ENCODE measurements at regions not wholly inside any gene's neighbourhood (a gene's known extent, or its start where the extent isn't known, plus 50 kb on each side); places are given as distances from the start of the nearest gene placed in this dataset.
"Not testable (repeated sequence)": the region's sequence is repeated elsewhere in the genome, so short reads cannot be mapped to it uniquely, and the experiment has no call there.

DNA sequence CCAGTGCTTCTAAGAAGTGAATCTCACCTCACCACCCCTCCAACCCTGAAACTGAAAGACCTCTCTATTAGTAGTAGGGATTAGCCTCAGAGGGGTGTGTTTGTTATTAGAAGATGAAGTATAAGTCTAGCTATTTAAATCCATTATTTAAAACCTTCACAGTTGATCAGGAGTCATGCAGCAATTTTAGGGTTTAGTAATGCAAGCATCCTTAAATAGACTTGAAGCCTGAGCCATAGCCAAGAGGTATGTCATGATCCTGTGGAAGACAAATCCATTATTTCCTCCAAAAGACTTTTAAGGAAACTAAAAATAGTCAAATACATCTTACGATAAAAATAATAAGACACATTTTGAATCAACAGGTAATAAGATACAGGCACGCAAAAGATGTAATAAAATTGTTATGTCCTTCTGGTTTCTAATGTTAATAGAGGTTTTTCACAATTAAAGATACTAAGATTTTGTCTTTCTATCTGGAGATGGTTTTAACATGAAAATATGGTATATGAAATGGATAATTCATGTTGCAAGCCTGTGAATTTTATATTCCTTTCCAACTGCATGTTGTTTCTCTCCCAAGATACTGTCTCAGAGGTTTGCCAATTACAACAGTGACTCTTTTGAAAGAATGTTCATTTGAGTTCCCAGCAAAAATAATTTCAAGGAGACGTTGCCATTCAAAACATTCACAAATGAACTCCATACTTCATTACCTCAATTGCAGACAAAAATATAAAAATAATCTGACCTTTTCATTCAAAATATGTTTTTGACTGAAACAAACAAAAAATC is 68.0 kb downstream of the LUZP4 start:
- no peak for DNase-seq

DNA sequence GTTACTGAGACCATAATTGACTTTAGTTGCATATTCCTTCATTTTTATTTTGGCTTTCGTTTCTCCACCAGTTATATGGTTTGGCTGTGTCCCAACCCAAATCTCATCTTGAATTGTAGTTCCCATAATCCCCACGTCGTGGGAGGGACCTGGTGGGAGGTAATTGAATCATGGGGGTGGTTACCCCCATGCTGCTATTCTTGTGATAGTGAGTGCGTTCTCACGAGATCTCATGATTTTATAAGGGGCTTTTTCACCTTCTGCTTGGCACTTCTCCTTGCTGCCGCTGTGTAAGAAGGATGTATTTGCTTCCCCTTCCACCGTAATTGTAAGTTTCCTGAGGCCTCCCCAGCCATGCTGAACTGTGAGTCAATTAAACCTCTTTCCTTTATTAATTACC is 70.0 kb downstream of the LUZP4 start:
- DNase-seq: not testable (repeated sequence)

DNA sequence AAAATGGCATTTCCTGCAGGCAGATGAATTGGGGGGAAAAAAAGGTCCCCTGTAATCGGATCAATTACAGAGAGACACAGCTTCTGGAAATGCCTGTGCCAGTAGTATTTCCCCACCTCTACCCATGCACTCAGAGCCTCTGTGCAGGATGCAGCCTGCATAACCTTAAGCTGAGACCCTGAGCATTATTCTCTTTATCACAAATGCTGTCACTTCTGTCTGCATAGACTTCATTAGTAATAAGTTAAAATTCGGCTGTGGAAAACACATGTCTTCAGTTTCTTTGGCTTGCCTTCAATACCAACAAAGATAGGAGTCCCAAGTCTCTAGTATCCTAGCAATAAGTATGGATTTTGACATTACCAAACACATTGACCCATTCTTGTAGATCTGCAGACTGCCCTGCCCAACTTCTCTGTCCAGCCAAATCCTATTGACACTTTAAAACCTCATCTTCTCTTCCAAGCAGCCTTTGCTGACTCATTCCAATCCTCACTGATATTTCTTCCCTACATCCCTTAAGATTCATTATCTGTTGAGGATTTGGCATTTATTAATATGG is 70.8 kb downstream of the LUZP4 start:
- DNase-seq: no peak

DNA sequence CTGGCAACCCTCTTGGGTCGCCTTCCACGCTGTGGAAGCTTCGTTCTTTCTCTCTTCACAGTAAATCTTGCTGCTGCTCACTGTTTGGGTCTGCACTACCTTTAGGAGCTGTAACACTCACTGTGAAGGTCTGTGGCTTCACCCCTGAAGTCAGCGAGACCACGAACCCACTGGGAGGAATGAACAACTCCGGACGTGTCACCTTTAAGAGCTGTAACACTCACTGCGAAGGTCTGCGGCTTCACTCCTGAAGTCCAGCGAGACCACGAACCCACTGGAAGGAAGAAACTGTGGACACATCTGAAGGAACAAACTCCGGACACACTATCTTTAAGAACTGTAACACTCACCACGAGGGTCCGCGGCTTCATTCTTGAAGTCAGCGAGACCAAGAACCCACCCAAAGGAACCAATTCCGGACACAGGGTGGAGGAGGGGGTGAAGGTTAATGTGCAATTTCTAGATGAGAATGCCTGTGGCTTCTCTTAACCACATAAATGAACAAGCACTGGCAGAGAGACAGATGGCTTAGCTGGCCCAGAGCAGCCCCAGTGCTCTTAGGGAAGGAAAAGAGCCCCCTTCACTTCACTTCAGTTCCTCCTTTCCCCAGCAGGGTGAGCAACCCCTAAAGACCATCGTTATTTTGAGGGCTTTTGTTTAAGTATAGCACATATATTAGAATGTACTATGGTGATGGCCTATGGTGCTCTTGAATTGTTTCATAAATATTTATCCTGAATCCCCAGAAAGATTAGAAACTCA is 73.0 kb downstream of the LUZP4 start:
- no peak for DNase-seq

DNA sequence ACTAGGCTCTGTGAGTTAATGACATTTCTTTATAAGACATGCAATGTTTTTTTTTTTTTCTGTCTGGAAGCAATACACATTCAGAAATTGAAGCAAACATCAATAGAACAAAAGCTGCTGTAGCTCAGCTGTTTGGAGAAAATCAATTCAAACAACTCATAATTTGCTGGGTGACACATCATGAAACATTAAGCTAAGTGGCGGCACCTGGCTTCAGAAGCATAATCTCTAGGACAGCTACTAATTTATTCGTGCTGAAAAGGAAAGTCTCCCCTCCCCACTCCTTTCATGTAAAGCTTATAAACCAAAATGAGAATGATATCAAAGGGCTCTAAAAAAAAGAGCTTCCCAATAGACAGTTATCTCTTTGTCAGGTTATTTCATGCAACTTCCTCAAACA is 73.9 kb downstream of the LUZP4 start:
- DNase-seq: no peak

DNA sequence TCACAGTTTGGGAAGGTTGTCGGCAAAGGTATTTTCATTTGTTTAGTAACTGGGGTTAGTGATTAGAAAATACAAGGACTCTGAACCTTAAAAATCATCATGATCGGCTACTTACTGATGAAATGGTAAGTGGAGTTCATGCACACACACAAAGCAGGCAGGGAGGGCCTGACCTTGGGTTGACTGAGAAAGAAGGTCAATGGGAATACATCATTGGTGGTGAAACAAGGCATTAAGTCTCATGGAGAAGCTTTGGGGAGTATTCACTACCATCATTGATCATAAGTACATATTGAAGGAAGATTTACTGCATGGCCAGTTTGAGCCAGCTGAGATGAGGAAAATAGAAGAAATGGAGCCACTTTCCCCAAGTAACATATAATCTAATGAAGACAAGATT is 74.4 kb downstream of the LUZP4 start:
- DNase-seq: no peak

DNA sequence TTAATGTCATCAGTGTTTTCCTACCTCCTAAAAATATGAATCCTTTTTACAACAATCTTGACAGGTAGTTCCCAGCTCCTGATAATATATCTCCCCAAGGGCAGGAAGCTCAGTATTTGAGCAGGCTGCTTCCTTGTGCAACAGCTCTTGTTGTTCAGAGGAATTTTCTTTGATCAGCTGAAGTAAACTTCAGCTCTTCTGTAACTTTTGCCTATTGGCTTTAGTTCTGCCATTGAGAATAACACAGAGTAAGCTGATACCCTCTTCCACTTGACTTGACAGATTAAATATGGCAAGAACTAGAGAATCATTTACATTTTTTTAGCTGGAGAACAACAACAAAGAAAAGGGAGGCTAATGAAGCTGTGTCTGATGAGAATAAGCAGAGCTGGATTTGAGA is 75.2 kb downstream of the LUZP4 start:
- DNase-seq: no peak

DNA sequence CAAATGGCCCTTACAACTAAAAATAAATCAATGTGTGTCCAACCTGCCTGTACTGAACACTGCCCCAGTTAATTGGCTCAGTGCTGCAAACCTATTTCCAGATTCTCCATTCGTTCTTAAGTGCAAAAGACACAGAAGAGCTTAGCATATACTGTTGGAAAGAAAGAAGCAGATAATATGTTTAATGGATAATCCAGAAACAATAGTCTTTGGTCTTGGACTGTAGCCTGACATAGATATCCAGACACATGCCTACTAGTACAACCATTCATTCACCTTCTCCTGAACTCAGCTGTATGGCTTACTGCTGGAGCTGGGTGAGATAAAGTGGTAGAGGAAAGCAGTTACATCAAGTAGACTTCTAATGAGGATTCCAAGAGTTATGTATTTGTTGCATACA is 77.0 kb downstream of the LUZP4 start:
- no peak for DNase-seq

DNA sequence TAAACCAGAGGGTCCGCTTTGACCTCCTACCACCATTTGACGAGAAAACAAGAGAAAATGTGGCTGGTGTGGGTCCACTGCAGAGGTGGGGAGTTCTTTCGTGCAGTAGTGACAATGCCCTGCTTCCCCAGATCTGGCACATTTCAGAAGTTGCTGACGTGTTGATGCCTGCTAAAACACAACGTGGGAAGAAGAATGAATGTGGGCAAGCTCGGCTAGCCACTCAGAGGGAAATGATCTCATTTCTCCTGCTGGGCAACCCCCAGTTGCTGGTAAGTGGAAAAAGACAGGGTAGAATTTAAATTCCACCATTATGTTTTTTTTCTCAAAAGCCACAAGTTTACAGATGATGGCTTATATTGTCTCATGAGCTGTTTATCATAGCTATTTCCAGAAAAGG is 77.9 kb downstream of the LUZP4 start:
- DNase-seq: no peak

DNA sequence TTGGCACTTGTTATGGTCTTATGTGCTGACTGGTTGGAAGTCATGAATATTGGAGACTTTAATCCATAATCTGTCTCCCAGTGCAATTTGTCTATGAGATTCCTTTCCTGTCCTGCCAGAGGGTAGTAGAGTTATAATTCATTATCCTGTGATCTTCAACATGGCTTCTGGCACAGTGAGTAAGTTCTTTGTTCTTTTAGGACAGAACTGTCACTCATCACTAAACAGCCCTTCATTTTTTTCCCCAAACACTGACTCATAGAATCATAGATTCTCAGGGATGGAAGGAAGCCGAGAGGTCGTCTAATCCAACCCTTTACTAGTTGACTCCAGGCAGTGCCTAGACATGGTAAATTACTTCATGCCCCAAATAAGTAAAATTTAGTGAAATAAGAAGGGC is 78.4 kb downstream of the LUZP4 start:
- DNase-seq: no peak

DNA sequence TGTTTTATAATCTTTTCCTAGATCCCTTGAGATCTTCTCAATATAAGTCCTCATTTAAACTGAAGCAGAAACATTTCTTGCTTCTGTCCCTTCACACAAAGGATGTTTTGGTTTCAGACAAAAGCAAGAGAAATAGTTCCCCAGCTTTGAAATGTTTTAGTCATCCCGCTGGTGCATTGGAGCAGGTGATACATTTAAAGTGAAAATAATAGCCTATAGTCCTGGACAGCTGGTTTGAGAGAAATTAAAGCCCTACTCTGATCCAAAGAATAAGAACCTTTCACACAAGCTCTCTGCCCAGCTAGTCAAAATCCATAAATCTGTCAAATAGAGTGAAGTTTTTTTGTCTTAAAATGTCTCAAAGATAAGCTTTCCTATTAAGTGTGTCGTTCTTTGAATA is 79.4 kb downstream of the LUZP4 start:
- DNase-seq: no peak

DNA sequence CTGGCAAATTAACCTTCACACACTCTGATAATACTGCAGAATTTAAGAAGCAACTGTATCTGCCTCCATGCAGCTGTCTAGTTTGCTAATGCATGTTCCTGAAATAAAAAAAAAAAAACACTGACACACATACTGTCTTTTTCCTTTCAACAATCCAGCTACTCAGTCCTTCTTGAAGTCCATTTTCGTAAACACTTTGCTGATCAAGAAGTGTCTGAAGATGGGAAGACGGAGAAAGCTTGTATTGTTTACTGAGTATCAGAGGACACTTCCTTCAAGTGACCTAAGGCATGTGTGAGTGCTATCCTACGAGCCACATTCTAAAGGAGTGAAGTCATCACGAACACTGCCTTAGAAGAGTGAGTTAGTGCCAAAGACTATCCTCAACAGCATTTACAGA is 82.6 kb downstream of the LUZP4 start:
- DNase-seq: peak; percentile 64

DNA sequence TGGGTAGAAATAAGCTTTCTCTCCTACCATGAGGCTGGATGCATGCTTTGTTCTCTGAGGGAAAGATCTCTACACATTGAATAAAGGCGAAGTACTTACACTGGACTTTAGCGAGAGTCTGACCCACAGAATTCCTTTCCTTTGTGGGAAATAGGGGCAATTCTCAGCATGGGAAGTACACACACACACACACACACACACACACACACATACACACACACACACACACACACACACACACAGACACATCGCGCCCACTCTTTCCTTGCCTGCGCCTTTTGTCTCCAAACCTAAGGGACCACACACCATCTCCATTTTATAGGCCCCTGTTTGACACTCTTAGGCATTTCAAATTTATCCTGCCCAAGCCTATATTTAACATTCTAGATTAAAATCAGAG is 83.8 kb downstream of the LUZP4 start:
- no peak for DNase-seq

DNA sequence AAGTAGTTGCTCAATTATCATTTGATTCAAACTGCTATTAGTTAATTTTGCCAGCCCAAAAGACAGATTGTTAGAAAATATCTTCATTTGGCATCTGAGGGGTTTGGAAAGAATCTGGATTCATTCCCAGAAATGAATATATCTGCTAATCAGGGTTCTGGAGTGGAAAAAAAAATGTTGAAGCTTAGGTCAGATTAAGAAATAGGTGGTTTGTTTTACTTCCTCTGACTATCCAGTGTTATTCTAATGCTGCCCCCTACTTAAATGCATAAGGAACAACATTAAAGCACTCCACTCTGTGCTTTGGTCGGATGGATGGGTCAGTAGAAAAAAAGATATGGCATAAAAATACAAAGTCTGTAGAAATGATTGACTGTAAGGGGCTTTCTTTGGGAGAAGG is 89.0 kb downstream of the LUZP4 start:
- no peak for DNase-seq

DNA sequence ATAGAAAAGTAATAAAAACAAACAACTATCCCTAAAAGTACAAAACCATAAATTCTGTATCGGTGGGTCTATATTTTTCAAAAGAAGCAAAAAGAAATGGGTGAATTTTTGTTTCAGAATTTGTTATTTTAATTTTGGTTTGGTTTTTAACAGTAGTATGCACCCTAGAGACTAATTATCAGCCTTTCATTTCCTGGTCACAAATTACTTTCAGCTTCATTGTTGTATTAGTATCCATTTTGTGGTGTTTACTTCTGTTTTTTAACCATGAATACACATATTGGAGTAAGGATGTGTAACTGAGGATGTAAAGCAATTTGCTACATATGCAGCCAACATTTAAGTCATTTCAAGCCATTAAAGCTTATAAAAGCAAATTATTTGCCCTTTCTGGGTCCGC is 97.8 kb downstream of the LUZP4 start:
- DNase-seq: no peak

DNA sequence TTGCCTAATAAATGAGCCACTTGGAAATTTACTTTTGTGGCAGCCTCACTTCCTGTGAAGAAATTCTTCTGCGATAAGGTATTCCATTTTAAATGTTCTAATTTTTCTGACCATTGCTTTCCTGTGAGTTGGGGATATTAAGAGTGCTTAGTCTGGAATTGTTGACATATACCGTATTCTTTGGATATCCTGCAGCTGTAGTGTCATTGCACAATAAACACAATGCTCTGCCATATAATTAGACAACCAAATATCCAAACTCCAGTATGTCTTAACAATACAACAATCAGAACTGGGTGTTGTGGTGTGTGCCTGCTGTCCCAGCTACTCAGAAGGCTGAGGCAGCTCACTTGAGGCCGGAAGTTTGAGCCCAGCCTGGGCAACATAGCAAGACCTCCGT is 99.4 kb downstream of the LUZP4 start:
- no peak for DNase-seq

DNA sequence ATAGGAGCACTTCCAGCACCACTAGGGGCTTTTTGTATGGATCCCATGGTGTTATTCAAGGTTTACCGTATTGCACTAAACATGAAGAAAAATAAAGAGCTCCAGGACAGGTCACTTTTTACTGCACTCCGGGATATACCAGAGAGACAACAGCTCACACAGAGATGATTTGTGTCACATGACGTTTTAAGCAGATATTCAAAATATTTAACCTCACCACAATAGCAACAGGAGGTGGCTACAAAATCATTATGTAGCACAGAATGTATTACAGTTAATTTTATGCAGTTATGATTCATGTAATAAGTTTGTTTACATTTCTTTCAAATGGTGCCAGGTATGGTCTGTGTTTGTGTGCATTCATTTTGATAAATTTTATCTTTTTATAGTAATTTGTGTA is 100.6 kb downstream of the LUZP4 start:
- no peak for DNase-seq

DNA sequence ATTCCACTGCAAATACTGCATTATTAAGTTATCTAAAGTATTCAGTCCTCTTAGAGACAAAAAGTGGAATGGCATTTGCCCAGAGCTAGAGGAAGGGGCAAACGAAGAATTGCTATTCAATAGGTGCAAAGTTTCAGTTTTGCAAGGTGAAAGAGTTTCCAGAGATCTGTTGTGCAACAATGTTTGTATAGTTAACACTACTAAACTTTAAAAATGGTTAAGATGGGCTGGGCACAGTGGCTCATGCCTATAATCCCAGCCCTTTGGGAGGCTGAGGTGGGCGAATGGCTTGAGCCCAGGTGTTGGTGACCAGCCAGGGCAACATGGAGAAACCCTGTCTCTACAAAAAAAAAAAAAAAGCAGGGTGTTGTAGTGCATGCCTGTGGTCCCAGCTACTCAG is 102.5 kb downstream of the LUZP4 start:
- no peak for DNase-seq

DNA sequence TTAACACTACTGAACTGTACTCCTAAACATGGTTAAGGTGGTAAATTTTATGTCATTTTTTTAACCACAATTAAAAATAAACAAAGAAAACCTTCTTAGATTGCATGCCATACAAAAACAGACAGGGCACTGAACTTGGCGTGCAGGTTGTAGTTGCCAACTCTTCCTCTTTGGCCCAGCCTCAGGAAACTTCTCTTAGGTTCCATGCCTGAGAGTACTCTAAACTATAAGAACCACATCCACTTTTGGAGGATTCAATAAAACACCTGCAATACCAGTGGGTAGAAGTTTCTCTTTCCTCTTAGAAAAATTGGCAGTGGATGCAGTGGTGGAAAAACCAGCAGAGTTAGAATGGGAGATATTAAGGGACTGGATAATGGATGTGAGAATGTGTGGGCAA is 103.4 kb downstream of the LUZP4 start:
- DNase-seq: no peak

DNA sequence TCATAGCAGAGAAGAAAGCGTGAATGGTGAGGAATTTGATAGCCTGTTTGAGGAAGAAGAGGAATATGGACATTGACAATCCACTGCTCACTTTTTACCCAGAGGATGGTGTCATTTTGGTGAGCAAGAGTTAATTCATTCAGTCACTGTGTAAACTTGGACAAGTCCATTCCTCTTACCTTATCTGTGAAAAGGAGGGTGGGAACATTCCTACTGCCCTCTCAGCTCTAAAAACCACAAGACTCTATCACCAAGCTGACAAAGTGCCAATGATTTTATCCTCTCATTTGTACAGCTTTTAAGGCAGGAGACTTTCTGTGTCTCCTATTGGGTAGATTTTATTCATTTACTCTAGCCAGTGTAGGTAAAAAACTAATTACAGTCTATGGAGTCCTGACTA is 103.8 kb downstream of the LUZP4 start:
- no peak for DNase-seq

DNA sequence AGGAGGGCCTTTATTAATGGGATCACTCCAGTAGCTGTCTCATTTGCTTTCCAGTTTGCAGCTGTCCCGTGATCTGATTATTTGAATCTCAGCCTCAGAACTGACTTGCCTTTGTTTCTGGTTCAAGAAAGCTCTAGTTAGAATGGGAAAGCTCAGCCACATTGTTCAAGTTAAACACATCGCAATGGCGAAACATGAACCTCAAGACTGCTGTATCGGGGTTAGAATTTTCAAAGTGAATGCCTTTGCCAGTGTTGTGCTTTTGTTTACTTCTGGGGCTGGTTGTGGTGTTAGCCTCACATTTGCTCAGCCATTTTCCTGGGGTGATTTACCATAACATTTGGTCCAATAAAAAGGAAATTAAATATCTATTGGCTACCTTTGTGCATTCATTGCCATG is 105.3 kb downstream of the LUZP4 start:
- not testable (repeated sequence) for DNase-seq

DNA sequence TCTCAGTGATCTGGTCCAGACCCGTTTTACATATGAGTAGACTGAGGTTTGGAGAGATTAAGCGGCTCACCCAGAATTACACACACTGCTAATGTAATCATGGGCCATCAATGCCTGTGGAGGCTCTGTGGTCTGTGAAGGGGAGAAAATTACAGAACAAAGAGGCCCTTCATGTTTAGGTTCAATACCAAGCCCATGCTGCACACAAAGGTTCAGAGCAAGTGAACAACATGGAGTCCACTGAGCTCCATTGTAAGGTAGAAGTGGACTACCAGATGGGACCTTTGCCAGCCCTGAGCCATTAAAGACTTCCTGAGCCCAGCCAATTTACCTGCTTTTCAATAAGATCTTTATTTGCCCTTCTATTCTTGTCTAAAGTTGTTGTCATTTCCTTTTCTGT is 109.8 kb downstream of the LUZP4 start:
- DNase-seq: no peak

DNA sequence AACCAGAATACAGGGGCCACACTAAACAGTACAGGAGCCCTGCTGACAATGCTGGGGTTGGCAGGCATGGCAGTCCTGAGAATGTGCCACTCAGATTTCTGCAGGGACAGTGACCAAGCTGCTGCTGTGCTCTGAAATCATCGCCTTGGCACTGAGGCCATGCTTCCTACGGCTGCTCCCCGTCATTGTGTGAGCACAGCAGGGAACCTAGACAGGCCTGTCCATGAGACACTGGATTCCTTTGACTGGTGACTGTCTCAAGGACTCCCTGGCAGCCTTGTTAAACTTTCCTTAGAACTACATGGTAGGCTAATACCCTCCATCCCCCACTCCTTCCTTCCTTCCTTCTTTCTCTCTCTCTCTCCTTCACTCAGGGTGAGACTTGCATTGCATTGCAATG is 111.4 kb downstream of the LUZP4 start:
- DNase-seq: no peak

Measured in muscle of arm (tissue), 1 donor.